ENCODE measurements at regions not wholly inside any gene's neighbourhood (a gene's known extent, or its start where the extent isn't known, plus 50 kb on each side); places are given as distances from the start of the nearest gene placed in this dataset.

DNA sequence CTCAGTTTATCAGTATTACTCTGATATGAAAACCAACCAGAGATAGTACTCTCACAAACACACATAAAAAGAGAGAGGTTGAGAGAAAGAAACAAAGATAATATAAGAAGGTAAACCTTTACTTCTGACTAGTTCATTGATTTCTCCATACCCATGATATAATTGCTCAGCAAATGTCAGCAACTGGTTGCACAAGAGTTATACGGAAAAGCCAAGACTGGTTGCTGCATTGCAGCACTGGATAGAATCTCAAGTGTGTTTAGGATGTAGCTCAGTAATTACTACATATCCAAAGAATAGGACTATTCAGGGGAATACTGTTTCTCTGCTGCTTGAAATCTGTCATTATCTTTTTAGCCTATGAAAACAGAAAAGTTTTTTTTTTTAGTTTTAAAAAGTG, 1332.8 kb downstream of the OLFM4 start:
- Histone ChIP-seq H4K91ac (ENCODE audit: low read depth, low read length) (no peak overlapping the region), H3K4me2 (ENCODE audit: low read length) (no peak overlapping the region), H3K36me3 (ENCODE audit: control insufficient read depth in 1 of 2, insufficient read depth in 2 of 2, low read length in 2 of 2) (no peaks in the 10 kb centered on the region), H3K9me3 (ENCODE audit: insufficient read depth, low read depth, low read length) (no peaks in the 10 kb centered on the region), H3K79me1 (ENCODE audit: low read length) (no peaks in the 10 kb centered on the region), H3K4me3 (ENCODE audit: low read depth, low read length) (no peak overlapping the region), H2BK120ac (ENCODE audit: insufficient read depth, low read length, poor library complexity) (no peak overlapping the region), H3K27me3 (ENCODE audit: insufficient read depth, low read length) (no peaks in the 10 kb centered on the region), H3K14ac (ENCODE audit: low read length) (no peak overlapping the region), H2BK12ac (ENCODE audit: low read length) (no peak overlapping the region), H3K4me1 (ENCODE audit: control insufficient read depth in 1 of 2, insufficient read depth in 2 of 2, low read length in 2 of 2) (peaks cover 0 to 2% of the 10 kb centered on the region in 2 experiments), H2BK5ac (ENCODE audit: low read depth, low read length, poor library complexity) (no peak overlapping the region), H3K27ac (ENCODE audit: low read depth, low read length) (no peak overlapping the region), H3K18ac (ENCODE audit: low read length) (no peak overlapping the region), H3K9ac (ENCODE audit: low read length) (no peak overlapping the region), H2AK5ac (ENCODE audit: low read length) (no peak overlapping the region), H4K8ac (ENCODE audit: low read depth, low read length) (no peak overlapping the region), H3K79me2 (ENCODE audit: control insufficient read depth, insufficient read depth, low read length, poor library complexity) (no peaks in the 10 kb centered on the region), H2AFZ (ENCODE audit: insufficient read depth, low read length, poor library complexity) (no peak overlapping the region), H3K23ac (ENCODE audit: low read length) (no peak overlapping the region), H3K4ac (ENCODE audit: low read depth, low read length) (no peak overlapping the region), H4K12ac (ENCODE audit: low read depth, low read length) (no peak overlapping the region)
- WGBS (ENCODE audit: extremely low coverage, insufficient coverage, insufficient read length), result no CpG with 5 or more reads among the region's 1 CpG
- no peak for DNase-seq

DNA sequence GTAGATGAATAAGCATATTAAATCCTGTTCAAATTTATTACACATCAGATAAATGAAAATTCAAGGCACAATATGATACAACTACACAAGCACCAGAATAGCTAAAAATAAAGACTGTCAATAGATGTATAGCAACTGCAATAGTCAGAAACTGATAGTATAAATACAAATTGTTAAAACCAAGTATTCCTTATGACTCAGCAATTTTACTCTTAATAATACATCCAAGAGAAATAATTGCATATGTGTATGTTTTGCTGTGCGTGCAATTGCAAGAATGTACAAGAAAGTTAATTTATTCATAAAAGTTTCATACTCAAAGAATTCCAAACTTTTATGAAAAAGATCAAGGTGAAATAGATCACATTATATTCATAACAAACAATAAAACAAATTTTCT, 1338.1 kb downstream of the OLFM4 start:
- H3K27ac ChIP-seq (ENCODE audit: low read depth, low read length), result no peak overlapping the region
- H3K27me3 ChIP-seq (ENCODE audit: insufficient read depth, low read length), result no peaks in the 10 kb centered on the region
- H2BK120ac ChIP-seq (ENCODE audit: insufficient read depth, low read length, poor library complexity), result no peak overlapping the region
- no peak overlapping the region for H4K12ac ChIP-seq (ENCODE audit: low read depth, low read length)
- no peak overlapping the region for H3K9ac ChIP-seq (ENCODE audit: low read length)
- DNase-seq, result no peak
- no peak overlapping the region for H2BK12ac ChIP-seq (ENCODE audit: low read length)
- no peak overlapping the region for H3K4me2 ChIP-seq (ENCODE audit: low read length)
- no peak overlapping the region for H3K18ac ChIP-seq (ENCODE audit: low read length)
- H4K91ac ChIP-seq (ENCODE audit: low read depth, low read length), result no peak overlapping the region
- no peaks in the 10 kb centered on the region for H3K9me3 ChIP-seq (ENCODE audit: insufficient read depth, low read depth, low read length)
- no peak overlapping the region for H2AFZ ChIP-seq (ENCODE audit: insufficient read depth, low read length, poor library complexity)
- H3K4ac ChIP-seq (ENCODE audit: low read depth, low read length), result no peak overlapping the region
- no peaks in the 10 kb centered on the region for H3K36me3 ChIP-seq (ENCODE audit: control insufficient read depth in 1 of 2, insufficient read depth in 2 of 2, low read length in 2 of 2)
- no peak overlapping the region for H4K8ac ChIP-seq (ENCODE audit: low read depth, low read length)
- H3K4me1 ChIP-seq (ENCODE audit: control insufficient read depth in 1 of 2, insufficient read depth in 2 of 2, low read length in 2 of 2), result no peaks in the 10 kb centered on the region
- no peak overlapping the region for H3K23ac ChIP-seq (ENCODE audit: low read length)
- no peak overlapping the region for H3K4me3 ChIP-seq (ENCODE audit: low read depth, low read length)
- no peak overlapping the region for H2BK5ac ChIP-seq (ENCODE audit: low read depth, low read length, poor library complexity)
- H3K14ac ChIP-seq (ENCODE audit: low read length), result no peak overlapping the region
- no peak overlapping the region for H2AK5ac ChIP-seq (ENCODE audit: low read length)
- no peaks in the 10 kb centered on the region for H3K79me1 ChIP-seq (ENCODE audit: low read length)
- no peaks in the 10 kb centered on the region for H3K79me2 ChIP-seq (ENCODE audit: control insufficient read depth, insufficient read depth, low read length, poor library complexity)
- WGBS (ENCODE audit: extremely low coverage, insufficient coverage, insufficient read length), result no CpG with 5 or more reads among the region's 1 CpG

DNA sequence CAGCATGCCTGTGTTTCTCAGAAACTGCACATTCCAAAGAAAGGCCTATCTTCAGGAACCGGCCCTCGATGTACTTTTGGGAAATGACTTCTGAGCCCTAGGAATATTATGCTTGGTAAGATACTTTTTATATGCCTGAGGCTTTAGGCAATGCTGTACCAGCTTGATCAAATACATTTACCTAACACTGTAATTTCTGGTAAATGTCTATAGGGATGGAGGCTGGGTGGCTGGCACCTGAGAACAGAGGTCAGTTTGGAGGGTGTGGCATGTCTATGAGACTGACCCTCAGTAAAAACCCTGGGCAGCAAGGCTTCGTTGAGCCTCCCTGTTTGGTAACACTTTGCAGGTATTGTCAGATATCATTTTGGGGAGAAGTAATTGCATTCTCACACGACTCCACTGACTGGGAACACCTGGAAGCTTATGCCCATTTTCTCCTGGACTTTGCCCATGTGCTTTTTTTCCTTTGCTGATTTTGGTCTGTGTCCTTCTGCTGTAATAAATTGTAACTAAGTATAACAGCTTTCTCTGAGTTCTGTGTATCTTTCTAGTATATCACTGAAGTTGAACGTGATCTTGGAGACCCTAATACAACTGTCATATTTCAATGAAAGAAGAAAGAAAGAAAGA, 1339.1 kb downstream of the OLFM4 start:
- H2BK5ac ChIP-seq (ENCODE audit: low read depth, low read length, poor library complexity), result no peak overlapping the region

DNA sequence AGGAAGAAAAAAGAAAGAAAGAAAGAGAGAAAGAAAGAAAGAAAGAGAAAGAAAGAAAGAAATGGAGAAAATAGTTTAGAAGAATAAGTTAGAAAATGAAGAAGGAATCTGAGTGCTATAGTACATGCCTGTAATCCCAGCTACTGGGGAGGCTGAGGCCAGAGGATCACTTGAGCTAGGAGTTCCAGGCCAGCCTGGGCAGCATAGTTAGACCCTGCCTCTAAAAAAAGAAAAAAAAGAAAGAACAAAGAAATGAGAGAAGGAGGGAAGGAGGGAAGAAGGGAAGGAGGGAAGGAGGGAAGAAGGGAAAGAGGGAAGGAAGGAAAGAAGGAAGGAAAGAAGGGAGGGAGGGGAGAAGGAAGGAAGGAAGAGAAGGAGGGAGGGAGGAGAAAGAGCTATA, 1339.8 kb downstream of the OLFM4 start:
- Histone ChIP-seq H4K91ac (ENCODE audit: low read depth, low read length) (no peak overlapping the region), H3K79me2 (ENCODE audit: control insufficient read depth, insufficient read depth, low read length, poor library complexity) (no peaks in the 10 kb centered on the region), H3K9ac (ENCODE audit: low read length) (no peak overlapping the region), H3K14ac (ENCODE audit: low read length) (no peak overlapping the region), H3K9me3 (ENCODE audit: insufficient read depth, low read depth, low read length) (no peaks in the 10 kb centered on the region), H3K4ac (ENCODE audit: low read depth, low read length) (no peak overlapping the region), H3K79me1 (ENCODE audit: low read length) (no peaks in the 10 kb centered on the region), H4K12ac (ENCODE audit: low read depth, low read length) (no peak overlapping the region), H3K27me3 (ENCODE audit: insufficient read depth, low read length) (no peaks in the 10 kb centered on the region), H3K36me3 (ENCODE audit: control insufficient read depth in 1 of 2, insufficient read depth in 2 of 2, low read length in 2 of 2) (no peaks in the 10 kb centered on the region), H3K4me3 (ENCODE audit: low read depth, low read length) (no peak overlapping the region), H4K8ac (ENCODE audit: low read depth, low read length) (no peak overlapping the region), H2AFZ (ENCODE audit: insufficient read depth, low read length, poor library complexity) (no peak overlapping the region), H3K4me2 (ENCODE audit: low read length) (no peak overlapping the region), H2BK120ac (ENCODE audit: insufficient read depth, low read length, poor library complexity) (no peak overlapping the region), H3K18ac (ENCODE audit: low read length) (no peak overlapping the region), H2BK5ac (ENCODE audit: low read depth, low read length, poor library complexity) (no peak overlapping the region), H2AK5ac (ENCODE audit: low read length) (no peak overlapping the region), H3K23ac (ENCODE audit: low read length) (no peak overlapping the region), H3K27ac (ENCODE audit: low read depth, low read length) (no peak overlapping the region), H2BK12ac (ENCODE audit: low read length) (no peak overlapping the region), H3K4me1 (ENCODE audit: control insufficient read depth in 1 of 2, insufficient read depth in 2 of 2, low read length in 2 of 2) (no peaks in the 10 kb centered on the region)
- DNase-seq, result no peak

More for the DNA sequence above, 1339.1 kb downstream of the OLFM4 start:
- Histone ChIP-seq H3K27me3 (ENCODE audit: insufficient read depth, low read length) (no peaks in the 10 kb centered on the region), H2AFZ (ENCODE audit: insufficient read depth, low read length, poor library complexity) (no peak overlapping the region), H2AK5ac (ENCODE audit: low read length) (no peak overlapping the region), H3K23ac (ENCODE audit: low read length) (no peak overlapping the region), H2BK120ac (ENCODE audit: insufficient read depth, low read length, poor library complexity) (no peak overlapping the region), H3K36me3 (ENCODE audit: control insufficient read depth in 1 of 2, insufficient read depth in 2 of 2, low read length in 2 of 2) (no peaks in the 10 kb centered on the region), H3K9me3 (ENCODE audit: insufficient read depth, low read depth, low read length) (no peaks in the 10 kb centered on the region), H3K27ac (ENCODE audit: low read depth, low read length) (no peak overlapping the region), H3K14ac (ENCODE audit: low read length) (no peak overlapping the region), H3K4me1 (ENCODE audit: control insufficient read depth in 1 of 2, insufficient read depth in 2 of 2, low read length in 2 of 2) (no peaks in the 10 kb centered on the region), H4K12ac (ENCODE audit: low read depth, low read length) (no peak overlapping the region), H3K4me3 (ENCODE audit: low read depth, low read length) (no peak overlapping the region), H3K18ac (ENCODE audit: low read length) (no peak overlapping the region), H3K79me1 (ENCODE audit: low read length) (no peaks in the 10 kb centered on the region), H4K8ac (ENCODE audit: low read depth, low read length) (no peak overlapping the region), H3K4me2 (ENCODE audit: low read length) (no peak overlapping the region), H3K79me2 (ENCODE audit: control insufficient read depth, insufficient read depth, low read length, poor library complexity) (no peaks in the 10 kb centered on the region), H2BK12ac (ENCODE audit: low read length) (no peak overlapping the region), H4K91ac (ENCODE audit: low read depth, low read length) (no peak overlapping the region), H3K4ac (ENCODE audit: low read depth, low read length) (no peak overlapping the region), H3K9ac (ENCODE audit: low read length) (no peak overlapping the region)
- no CpG with 5 or more reads among the region's 5 CpGs for WGBS (ENCODE audit: extremely low coverage, insufficient coverage, insufficient read length)
- no peak for DNase-seq
